DOHH2 (cell line): ENCODE measurements at regions not wholly inside any gene's neighbourhood (a gene's known extent, or its start where the extent isn't known, plus 50 kb on each side); places are given as distances from the start of the nearest gene placed in this dataset.

Experiments used
- EZH2phosphoT487 ChIP-seq: fragments of 200-600 bp; sonication (generic); IDR thresholded peaks from 2 replicates; pipeline ENCODE4 v1.6.1; 2017; ENCODE audit warnings: borderline replicate concordance, mild to moderate bottlenecking, antibody characterized with exemption, low read length, moderate library complexity, mixed read lengths
- TF ChIP-seq, protein P1 (sequence below): fragments of 200-600 bp; sonication (generic); IDR thresholded peaks from one replicate; pipeline ENCODE4 v1.5.1; 2014; ENCODE audit warnings: antibody characterized with exemption, mild to moderate bottlenecking, low read depth, low read length; ENCODE audit not compliant: poor library complexity, severe bottlenecking

GRCh38 chr10:112057072-112057471 is 126.5 kb downstream of the GPAM start:
- TF ChIP-seq, protein P1, sequence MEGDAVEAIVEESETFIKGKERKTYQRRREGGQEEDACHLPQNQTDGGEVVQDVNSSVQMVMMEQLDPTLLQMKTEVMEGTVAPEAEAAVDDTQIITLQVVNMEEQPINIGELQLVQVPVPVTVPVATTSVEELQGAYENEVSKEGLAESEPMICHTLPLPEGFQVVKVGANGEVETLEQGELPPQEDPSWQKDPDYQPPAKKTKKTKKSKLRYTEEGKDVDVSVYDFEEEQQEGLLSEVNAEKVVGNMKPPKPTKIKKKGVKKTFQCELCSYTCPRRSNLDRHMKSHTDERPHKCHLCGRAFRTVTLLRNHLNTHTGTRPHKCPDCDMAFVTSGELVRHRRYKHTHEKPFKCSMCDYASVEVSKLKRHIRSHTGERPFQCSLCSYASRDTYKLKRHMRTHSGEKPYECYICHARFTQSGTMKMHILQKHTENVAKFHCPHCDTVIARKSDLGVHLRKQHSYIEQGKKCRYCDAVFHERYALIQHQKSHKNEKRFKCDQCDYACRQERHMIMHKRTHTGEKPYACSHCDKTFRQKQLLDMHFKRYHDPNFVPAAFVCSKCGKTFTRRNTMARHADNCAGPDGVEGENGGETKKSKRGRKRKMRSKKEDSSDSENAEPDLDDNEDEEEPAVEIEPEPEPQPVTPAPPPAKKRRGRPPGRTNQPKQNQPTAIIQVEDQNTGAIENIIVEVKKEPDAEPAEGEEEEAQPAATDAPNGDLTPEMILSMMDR: no peak
- no peak for TF ChIP-seq EZH2phosphoT487
